GM18511 (cell line): ENCODE measurements at regions not wholly inside any gene's neighbourhood (a gene's known extent, or its start where the extent isn't known, plus 50 kb on each side); places are given as distances from the start of the nearest gene placed in this dataset.
"Not testable (repeated sequence)": the region's sequence is repeated elsewhere in the genome, so short reads cannot be mapped to it uniquely, and the experiment has no call there.

ENCODE experiments used
- ATAC-seq: cut with Tn5 transposase; IDR thresholded peaks from one replicate; pipeline ENCODE4 v1.9.1; 2021; ENCODE audit warnings: mild to moderate bottlenecking, moderate library complexity; ENCODE audit not compliant: unreplicated experiment

- ATAC-seq: no peak
These were observed 1631.9 kb upstream of the CDH6 start for GRCh38 chr5:29561564-29561963.

- no peak for ATAC-seq
These were observed 1643.0 kb upstream of the CDH6 start for GRCh38 chr5:29550523-29550922.

- ATAC-seq: no peak
These were observed 1645.2 kb upstream of the CDH6 start for GRCh38 chr5:29548262-29548661.

- ATAC-seq: no peak
These were observed 1646.1 kb upstream of the CDH6 start for GRCh38 chr5:29547236-29547865.

- ATAC-seq: no peak
These were observed 1650.0 kb upstream of the CDH6 start for GRCh38 chr5:29543501-29543900.

GRCh38 chr5:29524227-29524626 lies 1669.3 kb upstream of the CDH6 start:
- ATAC-seq: no peak

GRCh38 chr5:29518176-29518575 lies 1675.3 kb upstream of the CDH6 start:
- no peak for ATAC-seq

- ATAC-seq: no peak
These were observed 1677.3 kb upstream of the CDH6 start for GRCh38 chr5:29516224-29516623.

GRCh38 chr5:29508131-29508530 lies 1685.4 kb upstream of the CDH6 start:
- no peak for ATAC-seq

GRCh38 chr5:29504411-29504810 lies 1689.1 kb upstream of the CDH6 start:
- no peak for ATAC-seq

- ATAC-seq: no peak
These were observed 1694.6 kb upstream of the CDH6 start for GRCh38 chr5:29498860-29499259.

GRCh38 chr5:29498412-29498811 lies 1695.1 kb upstream of the CDH6 start:
- no peak for ATAC-seq

- no peak for ATAC-seq
These were observed 1708.2 kb upstream of the CDH6 start for GRCh38 chr5:29485333-29485732.

- ATAC-seq: no peak
These were observed 1723.9 kb upstream of the CDH6 start for GRCh38 chr5:29469581-29469980.

GRCh38 chr5:29462241-29462640 lies 1731.2 kb upstream of the CDH6 start:
- no peak for ATAC-seq

GRCh38 chr5:29460971-29461559 lies 1732.4 kb upstream of the CDH6 start:
- no peak for ATAC-seq

- ATAC-seq: not testable (repeated sequence)
These were observed 1742.5 kb upstream of the CDH6 start for GRCh38 chr5:29451004-29451403.

- no peak for ATAC-seq
These were observed 1778.8 kb upstream of the CDH6 start for GRCh38 chr5:29414681-29415080.

GRCh38 chr5:29412979-29413378 lies 1780.5 kb upstream of the CDH6 start:
- ATAC-seq: no peak

- no peak for ATAC-seq
These were observed 1791.2 kb upstream of the CDH6 start for GRCh38 chr5:29402270-29402669.

- no peak for ATAC-seq
These were observed 1803.5 kb upstream of the CDH6 start for GRCh38 chr5:29389993-29390392.

- ATAC-seq: no peak
These were observed 1806.1 kb upstream of the CDH6 start for GRCh38 chr5:29387384-29387783.

GRCh38 chr5:29382780-29383179 lies 1810.7 kb upstream of the CDH6 start:
- no peak for ATAC-seq
